HS-5 (cell line): ENCODE measurements at regions not wholly inside any gene's neighbourhood (a gene's known extent, or its start where the extent isn't known, plus 50 kb on each side); places are given as distances from the start of the nearest gene placed in this dataset.
"Not testable (repeated sequence)": the region's sequence is repeated elsewhere in the genome, so short reads cannot be mapped to it uniquely, and the experiment has no call there.

ENCODE experiments used
- DNase-seq: peaks from one replicate; pipeline ENCODE4 v3.0.0-alpha.2; 2012; ENCODE audit warnings: low read depth

- DNase-seq, result no peak
Measured at GRCh38 chr15:39250001-39250400, 330.9 kb upstream of the THBS1 start.

GRCh38 chr15:39250460-39251186 is 330.3 kb upstream of the THBS1 start:
- DNase-seq, result no peak

GRCh38 chr15:39251413-39252133 is 329.3 kb upstream of the THBS1 start:
- no peak for DNase-seq

DNA sequence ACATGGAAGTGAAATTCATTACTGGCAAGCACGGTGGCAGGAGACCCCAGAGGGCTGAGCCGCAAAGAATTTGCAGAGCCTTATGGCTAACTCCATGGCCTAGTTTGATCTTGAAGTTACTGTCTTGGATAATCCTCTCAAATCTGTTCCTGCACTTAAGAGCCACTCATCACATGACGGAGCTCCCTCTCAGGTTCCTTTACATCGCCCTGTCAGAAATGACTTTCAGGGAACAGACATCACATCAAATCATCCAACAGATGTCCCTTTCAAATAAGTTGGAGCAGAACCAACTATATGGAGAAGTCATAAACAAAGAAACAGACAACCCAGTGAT is 328.8 kb upstream of the THBS1 start:
- DNase-seq, result no peak

DNA sequence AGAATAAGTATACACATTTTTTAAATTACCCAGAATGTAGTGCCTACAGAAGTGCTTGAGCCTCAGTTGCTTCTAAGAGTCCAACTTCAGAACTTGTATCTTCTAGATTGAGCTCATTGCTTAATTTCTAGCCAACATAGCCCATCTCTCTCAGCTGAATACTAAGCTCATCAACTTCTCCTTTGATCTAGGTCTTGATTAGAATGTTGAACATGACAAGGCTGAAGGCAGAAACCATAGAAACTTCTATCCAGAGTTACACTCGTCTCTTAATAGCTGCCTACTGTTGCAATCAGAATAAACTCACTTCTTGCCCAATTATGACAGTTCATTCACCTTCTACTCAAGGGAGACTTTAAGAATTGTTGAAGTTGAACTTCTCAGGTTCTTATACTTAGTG is 327.3 kb upstream of the THBS1 start:
- DNase-seq, result no peak

DNA sequence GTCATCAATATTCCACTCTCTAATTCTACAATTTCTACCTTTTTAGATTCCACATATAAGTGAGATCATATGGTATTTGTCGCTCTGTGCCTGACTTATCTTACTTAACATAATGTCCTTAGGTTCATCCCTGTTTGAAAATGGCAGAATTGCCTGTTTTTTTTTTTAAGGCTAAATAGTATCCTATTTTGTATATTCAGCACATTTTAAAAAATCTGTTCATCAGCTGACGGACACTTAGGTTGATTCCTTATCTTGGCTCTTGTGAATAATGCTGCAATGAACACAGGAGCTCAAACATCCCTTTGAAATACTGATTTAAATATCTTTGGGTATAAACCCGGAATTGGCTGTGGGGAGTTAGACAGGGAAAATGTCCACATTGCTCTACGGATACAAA is 326.7 kb upstream of the THBS1 start:
- no peak for DNase-seq

- no peak for DNase-seq
Measured at GRCh38 chr15:39255760-39256159, 325.1 kb upstream of the THBS1 start.

DNA sequence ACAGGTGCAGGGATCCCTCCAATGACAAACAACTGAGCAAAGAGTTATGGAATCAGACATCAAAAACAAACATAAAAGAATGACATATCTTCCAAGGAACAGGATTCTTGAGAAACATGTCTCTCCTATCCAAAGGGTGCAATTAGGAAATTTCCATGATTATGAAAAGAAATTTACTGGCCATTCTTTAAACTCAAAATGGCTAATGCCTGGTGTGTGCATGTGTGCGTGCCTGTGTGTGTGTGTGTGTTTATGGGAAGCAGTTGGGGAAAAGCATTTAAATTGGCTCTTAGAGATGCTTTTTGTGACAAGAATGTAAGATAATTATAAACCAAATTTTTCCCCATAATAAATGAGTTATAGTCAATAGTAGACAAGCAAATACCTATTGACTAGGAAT is 320.5 kb upstream of the THBS1 start:
- no peak for DNase-seq

- DNase-seq, result no peak
Measured at GRCh38 chr15:39260791-39261190, 320.1 kb upstream of the THBS1 start.

DNA sequence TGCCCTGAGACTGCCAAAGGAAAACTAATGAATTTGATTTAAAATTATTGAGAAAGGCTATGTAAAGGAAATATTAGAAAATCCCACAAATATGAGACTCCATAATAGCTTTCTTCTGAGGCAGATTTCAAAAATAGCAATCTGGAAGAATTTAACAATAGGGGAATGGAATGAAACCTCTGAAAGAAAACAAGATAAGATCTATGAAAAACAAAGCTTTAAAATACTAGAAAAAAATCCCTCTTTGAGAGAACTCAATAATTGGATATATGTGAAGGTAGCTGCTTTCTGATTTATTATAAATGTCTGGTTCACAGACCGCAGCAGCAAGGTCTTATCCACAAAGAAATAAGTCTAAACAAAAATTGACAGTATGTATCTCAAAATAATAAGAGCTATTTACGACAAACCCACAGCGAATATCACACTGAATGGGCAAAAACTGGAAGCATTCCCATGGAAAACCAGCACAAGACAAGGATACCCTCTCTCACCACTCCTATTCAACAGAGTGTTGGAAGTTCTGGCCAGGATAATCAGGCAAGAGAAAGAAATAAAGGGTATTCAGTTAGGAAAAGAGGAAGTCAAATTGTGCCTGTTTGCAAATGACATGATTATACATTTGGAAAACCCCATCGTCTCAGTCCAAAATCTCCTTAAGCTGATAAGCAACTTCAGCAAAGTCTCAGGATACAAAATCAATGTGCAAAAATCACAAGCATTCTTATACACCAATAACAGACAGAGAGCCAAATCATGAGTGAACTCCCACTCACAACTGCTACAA is 319.3 kb upstream of the THBS1 start:
- not testable (repeated sequence) for DNase-seq

DNA sequence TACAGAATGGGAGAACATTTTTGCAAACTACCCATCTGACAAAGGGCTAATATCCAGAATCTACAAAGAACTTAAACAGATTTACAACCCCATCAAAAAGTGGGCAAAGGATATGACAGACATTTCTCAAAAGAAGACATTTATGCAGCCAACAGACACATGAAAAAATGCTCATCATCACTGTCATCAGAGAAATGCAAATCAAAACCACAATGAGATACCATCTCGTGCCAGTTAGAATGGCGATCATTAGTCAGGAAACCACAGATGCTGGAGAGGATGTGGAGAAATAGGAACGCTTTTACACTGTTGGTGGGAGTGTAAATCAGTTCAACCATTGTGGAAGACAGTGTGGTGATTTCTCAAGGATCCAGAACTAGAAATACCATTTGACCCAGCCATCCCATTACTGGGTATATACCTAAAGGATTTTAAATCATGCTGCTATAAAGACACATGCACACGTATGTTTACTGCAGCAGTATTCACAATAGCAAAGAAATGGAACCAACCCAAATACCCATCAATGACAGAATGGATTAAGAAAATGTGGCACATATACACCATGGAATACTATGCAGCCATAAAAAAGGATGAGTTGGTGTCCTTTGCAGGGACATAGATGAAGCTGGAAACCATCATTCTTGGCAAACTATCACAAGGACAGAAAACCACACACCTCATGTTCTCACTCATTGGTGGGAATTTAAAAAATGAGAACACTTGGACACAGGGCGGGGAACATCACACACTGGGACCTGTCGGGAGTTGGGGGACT is 317.7 kb upstream of the THBS1 start:
- DNase-seq, result not testable (repeated sequence)

DNA sequence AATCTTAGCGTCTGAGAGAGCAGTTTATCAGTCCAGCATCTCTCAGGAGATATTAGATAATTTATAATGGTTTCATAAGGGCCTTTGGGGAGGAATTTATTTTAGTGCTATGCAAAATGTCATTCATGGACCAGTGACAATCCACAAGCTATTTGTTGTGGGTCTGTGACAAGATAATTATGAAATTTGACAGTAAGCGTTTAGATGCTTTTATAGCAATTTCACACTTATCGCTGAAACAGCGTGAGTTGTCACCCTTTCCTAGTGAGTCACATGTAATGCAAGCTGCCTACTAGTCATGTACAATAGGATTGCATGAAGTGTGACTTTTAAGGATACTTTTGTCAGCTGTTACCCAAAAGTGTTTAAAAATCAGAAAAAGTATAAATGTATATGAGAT is 315.6 kb upstream of the THBS1 start:
- no peak for DNase-seq

- DNase-seq, result no peak
Measured at GRCh38 chr15:39266890-39267289, 314.0 kb upstream of the THBS1 start.

DNA sequence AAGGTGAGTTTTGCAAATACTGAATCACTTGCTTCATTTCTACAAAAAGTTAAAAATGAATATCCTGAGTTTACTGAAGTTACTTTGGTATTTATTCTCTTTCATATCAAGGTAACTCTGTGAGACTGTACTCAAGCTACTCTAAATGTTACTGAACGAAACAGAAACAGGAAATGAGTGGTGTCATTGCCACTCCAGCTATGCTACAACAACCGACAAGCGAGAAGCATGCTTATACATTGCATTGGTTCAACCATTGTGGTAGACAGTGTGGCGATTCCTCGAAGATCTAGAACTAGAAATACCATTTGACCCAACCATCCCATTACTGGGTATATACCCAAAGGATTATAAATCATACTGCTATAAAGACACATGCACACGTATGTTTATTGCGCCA is 313.2 kb upstream of the THBS1 start:
- no peak for DNase-seq

DNA sequence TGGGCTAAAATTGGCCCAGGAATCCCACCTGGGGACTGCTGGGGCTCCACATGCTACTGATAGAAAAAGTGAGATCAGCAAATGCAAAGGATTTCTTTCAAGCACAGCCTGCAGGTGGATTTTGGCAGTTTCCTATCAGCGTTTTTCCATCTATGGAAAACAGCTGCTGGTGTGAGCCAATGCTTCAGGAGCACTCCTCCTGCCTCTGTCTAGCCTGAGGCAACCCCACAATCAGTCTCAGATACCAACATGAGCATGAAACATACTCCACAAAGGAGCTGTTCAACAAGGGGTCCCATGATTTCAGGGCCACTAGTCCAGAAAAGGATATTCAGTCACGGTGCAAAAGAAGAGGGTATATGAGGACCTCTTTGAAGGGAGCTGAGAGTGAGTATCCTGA is 311.5 kb upstream of the THBS1 start:
- no peak for DNase-seq

DNA sequence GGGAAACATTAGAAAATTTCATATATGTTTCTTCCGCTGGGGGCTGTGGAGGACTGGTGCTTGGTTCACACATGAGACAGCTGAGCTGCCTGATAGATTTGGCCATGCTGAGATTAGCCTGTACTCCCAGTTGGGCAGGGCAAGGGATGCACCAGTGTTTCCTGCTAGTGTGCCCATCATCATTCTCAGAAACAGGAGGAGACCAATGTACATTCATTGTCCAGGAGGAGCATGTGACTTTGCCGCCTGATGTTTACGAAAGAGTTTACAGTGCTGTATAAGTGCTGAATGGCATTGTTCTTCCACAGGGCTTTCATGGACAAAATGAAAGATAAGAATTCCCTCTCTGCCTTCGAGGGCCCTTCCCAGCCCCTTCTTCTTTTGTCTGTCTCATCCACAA is 311.1 kb upstream of the THBS1 start:
- DNase-seq, result no peak

DNA sequence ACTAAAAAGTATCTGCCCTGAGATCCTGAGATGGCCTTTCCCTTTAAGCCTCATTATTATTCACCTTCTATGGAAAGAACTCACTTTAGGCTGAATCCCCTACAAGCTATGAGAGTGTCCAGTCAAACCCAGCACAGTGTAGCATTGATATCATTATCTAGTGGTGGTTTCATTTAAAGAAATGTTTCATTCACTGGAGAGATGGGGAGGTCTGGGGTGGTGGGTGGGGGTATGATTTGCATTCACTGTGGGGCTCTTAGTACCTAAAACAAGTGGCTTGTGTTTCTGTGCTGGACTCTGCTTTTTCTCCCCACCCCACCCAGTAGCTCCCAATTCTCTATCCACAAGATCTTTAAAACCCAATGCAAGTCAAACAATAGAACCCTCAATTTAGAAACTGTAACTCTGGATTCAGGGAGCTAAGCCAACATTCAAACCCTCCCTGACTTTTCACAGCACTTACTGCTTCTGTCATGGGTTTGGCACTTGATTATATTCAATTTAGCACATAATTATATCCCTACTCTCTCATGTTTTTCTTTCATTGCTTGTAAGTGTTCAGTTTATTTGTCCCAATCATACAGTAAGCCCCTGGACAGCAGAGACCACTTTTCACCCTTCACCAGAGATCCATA is 310.5 kb upstream of the THBS1 start:
- no peak for DNase-seq

DNA sequence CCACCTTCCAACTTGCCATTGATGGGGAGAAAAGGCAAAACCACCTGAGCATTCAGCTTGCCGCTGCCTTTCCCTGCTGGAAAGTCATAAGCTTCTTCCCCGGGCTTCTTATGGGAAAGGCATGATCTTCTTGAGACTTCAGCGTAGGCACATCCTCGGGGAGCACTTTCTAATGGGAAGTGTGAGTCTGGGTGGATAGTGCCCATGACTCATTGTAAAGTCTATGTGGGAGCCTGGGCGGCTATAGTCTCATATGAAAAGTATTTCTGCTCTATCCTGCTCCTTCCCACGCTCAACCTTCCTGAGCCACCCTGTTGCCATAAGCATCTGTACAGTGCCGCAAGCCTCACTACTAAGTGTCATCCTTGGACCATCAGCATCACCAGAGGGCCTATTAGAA is 309.9 kb upstream of the THBS1 start:
- DNase-seq, result peak; percentile 77

- DNase-seq, result no peak
Measured at GRCh38 chr15:39272901-39273300, 308.0 kb upstream of the THBS1 start.

DNA sequence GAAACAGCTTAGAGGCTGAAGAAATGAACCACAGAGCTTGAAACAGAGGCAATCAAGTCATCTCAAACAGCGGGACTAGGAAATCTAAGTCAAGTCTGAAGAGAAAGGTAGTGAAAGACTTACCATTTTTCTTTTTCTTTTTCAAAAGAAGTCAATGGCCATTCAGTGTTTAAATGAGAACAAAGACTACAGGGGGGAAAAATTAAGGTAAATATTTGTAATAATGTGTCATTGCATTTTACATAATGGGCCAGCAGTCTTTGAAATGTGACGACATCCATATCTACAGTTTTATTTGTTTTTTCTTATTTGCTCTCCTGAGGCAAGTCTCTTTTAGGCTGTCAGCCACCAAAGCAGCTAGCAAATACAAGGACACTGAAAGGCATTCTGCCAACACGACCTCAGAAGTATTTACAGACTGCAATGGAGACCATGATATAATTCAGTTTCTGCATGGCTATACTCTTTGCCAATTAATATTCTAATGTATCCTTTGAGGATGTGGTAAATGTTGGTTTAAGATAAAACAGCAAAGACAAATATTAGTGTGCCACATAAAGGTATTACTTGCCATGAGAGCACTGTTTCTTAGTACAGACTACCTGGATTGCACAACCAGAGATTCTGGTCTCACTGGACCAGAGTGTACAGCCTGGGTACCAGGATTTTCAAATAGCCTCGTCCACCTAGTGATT is 307.0 kb upstream of the THBS1 start:
- no peak for DNase-seq

DNA sequence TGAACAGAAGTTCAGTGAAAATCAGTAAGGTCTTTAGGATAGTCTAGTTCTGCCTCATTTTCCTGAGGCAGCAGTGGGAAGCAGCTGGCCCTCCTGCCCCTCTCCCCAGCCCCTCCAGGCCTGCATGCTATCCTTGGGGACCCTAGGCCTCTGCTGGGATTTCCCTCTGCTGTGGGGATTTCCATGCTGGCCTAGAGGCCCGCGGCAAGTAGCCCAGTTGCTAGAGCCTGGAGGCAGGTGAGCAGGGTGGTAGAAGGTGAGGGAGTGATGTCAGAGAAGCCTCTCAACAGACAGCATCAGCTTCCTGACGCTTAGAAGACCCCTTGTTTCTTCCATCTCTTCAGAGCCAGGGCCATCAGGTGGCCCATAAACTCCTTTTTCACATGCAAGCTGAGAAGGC is 305.8 kb upstream of the THBS1 start:
- DNase-seq, result no peak
